NCI-H2081 treated with DMSO at 0.1 percent for 48 hours (cell line): ENCODE measurements at regions not wholly inside any gene's neighbourhood (a gene's known extent, or its start where the extent isn't known, plus 50 kb on each side); places are given as distances from the start of the nearest gene placed in this dataset.
A peak's percentile ranks its signal among the peaks of the same experiment; 100 is the strongest.

Experiments used
- DNase-seq: peaks from one replicate; lab custom pipeline; 2025; lab: John Stamatoyannopoulos, UW

GRCh38 chr15:38696109-38696727 is 131.6 kb upstream of the RASGRP1 start:
- no peak for DNase-seq

- no peak for DNase-seq
Measured at GRCh38 chr15:38696790-38697495, 132.3 kb upstream of the RASGRP1 start.

DNA sequence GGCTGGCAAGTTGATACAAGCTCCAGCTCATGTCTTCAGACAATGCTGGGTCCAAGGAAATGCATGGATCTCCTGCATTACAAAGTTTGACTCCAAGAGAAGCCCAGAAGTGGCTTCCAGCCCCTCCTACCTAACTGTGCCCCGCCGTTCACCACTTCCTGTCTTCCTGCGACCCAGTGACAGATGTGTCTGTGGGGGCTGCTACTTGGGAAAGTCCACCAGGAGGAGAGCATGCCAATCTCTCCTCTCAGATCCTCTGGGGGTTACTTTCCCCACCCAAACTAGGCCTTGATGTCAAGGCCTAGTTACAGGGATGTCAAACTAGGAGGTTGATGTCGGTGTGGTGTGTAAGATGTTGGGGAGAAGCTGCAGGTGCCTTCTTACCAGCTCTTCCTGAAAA is 133.6 kb upstream of the RASGRP1 start:
- DNase-seq = no peak

GRCh38 chr15:38699633-38700230 is 135.1 kb upstream of the RASGRP1 start:
- DNase-seq = no peak

- no peak for DNase-seq
Measured at GRCh38 chr15:38701149-38701548, 136.5 kb upstream of the RASGRP1 start.

GRCh38 chr15:38702178-38702912 is 137.7 kb upstream of the RASGRP1 start:
- DNase-seq = peak; percentile 35

DNA sequence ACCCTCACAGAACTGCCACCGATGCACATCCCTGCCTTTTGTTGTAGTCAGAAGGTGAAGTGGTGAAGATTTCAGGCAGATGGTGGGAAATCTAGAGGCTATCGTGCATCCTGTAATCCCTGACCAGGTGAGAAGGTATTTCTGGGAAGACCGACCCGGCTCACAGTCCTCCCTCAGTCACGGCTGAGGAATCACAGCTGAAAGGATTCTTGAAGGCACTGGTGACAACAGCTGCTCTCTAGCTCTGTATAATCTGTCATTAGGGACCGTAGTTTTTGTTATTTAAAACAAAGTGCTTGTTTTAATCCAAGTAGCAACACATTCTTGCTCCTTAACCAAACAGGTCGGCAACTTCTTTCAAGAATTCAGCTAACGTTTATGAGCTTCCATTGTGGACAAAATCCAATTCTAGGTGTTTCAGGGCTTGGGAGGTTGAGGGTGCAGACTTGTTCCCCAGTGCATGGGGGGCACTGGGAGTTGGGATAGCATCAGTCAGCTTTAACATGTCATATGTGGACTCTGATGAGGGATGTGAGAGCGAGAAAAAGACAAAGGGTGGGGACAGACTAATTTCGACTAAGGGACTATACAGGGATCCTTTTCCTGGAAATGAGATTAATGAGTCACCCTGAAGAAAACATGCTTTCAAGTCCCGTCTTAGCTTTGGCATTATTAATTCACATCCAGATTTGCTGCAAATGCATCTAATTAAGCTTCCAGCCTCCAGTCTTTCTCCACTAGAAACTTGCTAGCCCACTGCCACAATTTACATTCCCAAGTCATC is 141.0 kb upstream of the RASGRP1 start:
- no peak for DNase-seq

DNA sequence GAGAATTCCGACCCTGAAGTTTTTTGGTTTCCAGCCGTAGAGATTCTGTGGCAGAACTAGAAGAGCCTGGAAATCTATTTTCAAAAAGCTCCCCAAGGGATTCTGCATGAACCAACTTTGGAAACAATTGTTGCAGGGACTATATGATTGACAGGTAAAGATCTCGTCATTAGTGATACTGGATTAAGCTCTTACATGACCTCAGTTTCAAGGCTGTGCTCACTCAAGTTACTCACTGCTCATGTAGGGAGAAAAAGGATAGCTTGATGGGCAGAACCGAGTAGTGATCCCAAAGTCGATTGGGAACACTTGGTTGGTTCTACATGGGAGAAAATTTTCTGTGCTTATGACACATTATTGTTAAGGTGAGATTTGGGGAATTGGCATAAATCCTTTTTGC is 142.3 kb upstream of the RASGRP1 start:
- no peak for DNase-seq

- DNase-seq = no peak
Measured at GRCh38 chr15:38707802-38708671, 143.4 kb upstream of the RASGRP1 start.

GRCh38 chr15:38708672-38709180 is 144.1 kb upstream of the RASGRP1 start:
- DNase-seq = no peak

- no peak for DNase-seq
Measured at GRCh38 chr15:38709196-38709595, 144.6 kb upstream of the RASGRP1 start.

- no peak for DNase-seq
Measured at GRCh38 chr15:38714309-38715072, 149.9 kb upstream of the RASGRP1 start.

GRCh38 chr15:38720893-38721567 is 156.4 kb upstream of the RASGRP1 start:
- DNase-seq = no peak

GRCh38 chr15:38721568-38721945 is 156.9 kb upstream of the RASGRP1 start:
- DNase-seq = no peak

DNA sequence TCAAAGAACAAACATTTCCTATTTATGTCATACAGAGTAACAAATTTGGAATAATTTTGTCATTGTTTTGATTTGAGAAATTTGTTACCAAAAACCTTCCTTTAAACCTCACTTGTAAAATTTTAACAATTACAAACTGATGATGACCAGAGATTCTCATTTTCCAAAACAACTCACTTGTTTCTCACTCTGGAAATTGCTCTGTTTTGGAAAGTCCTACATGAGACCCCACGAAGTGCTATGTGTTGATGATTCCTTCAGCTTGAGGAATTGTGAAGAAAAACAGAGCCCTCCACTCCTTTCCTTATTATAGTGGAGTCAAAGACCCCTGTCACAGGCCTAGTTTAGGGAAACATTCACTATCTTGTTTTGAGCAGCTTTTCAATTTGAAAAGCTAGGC is 157.6 kb upstream of the RASGRP1 start:
- DNase-seq = no peak

- no peak for DNase-seq
Measured at GRCh38 chr15:38724827-38725226, 160.2 kb upstream of the RASGRP1 start.

GRCh38 chr15:38726187-38726586 is 161.6 kb upstream of the RASGRP1 start:
- no peak for DNase-seq

- DNase-seq = no peak
Measured at GRCh38 chr15:38733331-38733730, 168.7 kb upstream of the RASGRP1 start.

- no peak for DNase-seq
Measured at GRCh38 chr15:38740206-38740605, 175.6 kb upstream of the RASGRP1 start.
